ENCODE measurements at regions not wholly inside any gene's neighbourhood (a gene's known extent, or its start where the extent isn't known, plus 50 kb on each side); places are given as distances from the start of the nearest gene placed in this dataset.
"Not testable (repeated sequence)": the region's sequence is repeated elsewhere in the genome, so short reads cannot be mapped to it uniquely, and the experiment has no call there.

GRCh38 chr6:11409371-11409770, 128.2 kb upstream of the TMEM170B start:
- no peak overlapping the region for H3K27ac Mint-ChIP-seq
- no peaks in the 10 kb centered on the region for H3K36me3 Mint-ChIP-seq (ENCODE audit: low read depth)
- no peaks in the 10 kb centered on the region for H3K9me3 Mint-ChIP-seq
- H3K4me3 Mint-ChIP-seq (ENCODE audit: low read depth) = no peak overlapping the region
- no peaks in the 10 kb centered on the region for H3K27me3 Mint-ChIP-seq (ENCODE audit: low read depth)
- intact Hi-C loops (cut with micrococcal nuclease) = no loop called here
- peaks cover 42% of the 10 kb centered on the region for H3K4me1 Mint-ChIP-seq (ENCODE audit: low read depth)
- DNase-seq (ENCODE audit: low spot score) = no peak

- Mint-ChIP-seq H3K9me3 (no peaks in the 10 kb centered on the region), H3K4me1 (ENCODE audit: low read depth) (peaks cover 24% of the 10 kb centered on the region)
These were observed 130.1 kb upstream of the TMEM170B start for GRCh38 chr6:11407414-11407813.

GRCh38 chr6:11404838-11405237, 132.7 kb upstream of the TMEM170B start:
- peaks cover 10% of the 10 kb centered on the region for H3K4me1 Mint-ChIP-seq (ENCODE audit: low read depth)
- H3K4me3 Mint-ChIP-seq (ENCODE audit: low read depth) = no peak overlapping the region
- H3K36me3 Mint-ChIP-seq (ENCODE audit: low read depth) = no peaks in the 10 kb centered on the region
- intact Hi-C loops (cut with micrococcal nuclease) = no loop called here
- H3K27ac Mint-ChIP-seq = no peak overlapping the region
- no peaks in the 10 kb centered on the region for H3K27me3 Mint-ChIP-seq (ENCODE audit: low read depth)
- no peak for DNase-seq (ENCODE audit: low spot score)
- no peaks in the 10 kb centered on the region for H3K9me3 Mint-ChIP-seq

More at GRCh38 chr6:11407414-11407813, 130.1 kb upstream of the TMEM170B start:
- Mint-ChIP-seq H3K4me3 (ENCODE audit: low read depth) (no peak overlapping the region), H3K27ac (no peak overlapping the region), H3K27me3 (ENCODE audit: low read depth) (no peaks in the 10 kb centered on the region), H3K36me3 (ENCODE audit: low read depth) (no peaks in the 10 kb centered on the region)
- no peak for DNase-seq (ENCODE audit: low spot score)
- intact Hi-C loops (cut with micrococcal nuclease) = no loop called here

- Mint-ChIP-seq H3K36me3 (ENCODE audit: low read depth) (no peaks in the 10 kb centered on the region), H3K4me1 (ENCODE audit: low read depth) (peaks cover 6% of the 10 kb centered on the region), H3K9me3 (no peaks in the 10 kb centered on the region), H3K4me3 (ENCODE audit: low read depth) (no peak overlapping the region), H3K27me3 (ENCODE audit: low read depth) (no peaks in the 10 kb centered on the region), H3K27ac (no peak overlapping the region)
- no peak for DNase-seq (ENCODE audit: low spot score)
- intact Hi-C loops (cut with micrococcal nuclease) = no loop called here
These were observed 133.5 kb upstream of the TMEM170B start for GRCh38 chr6:11404081-11404480.

- H3K4me3 Mint-ChIP-seq (ENCODE audit: low read depth) = no peak overlapping the region
- H3K4me1 Mint-ChIP-seq (ENCODE audit: low read depth) = peaks cover 2% of the 10 kb centered on the region
- no peak for DNase-seq (ENCODE audit: low spot score)
- no peaks in the 10 kb centered on the region for H3K9me3 Mint-ChIP-seq
- H3K27me3 Mint-ChIP-seq (ENCODE audit: low read depth) = peaks cover 1% of the 10 kb centered on the region
- H3K27ac Mint-ChIP-seq = no peak overlapping the region
- intact Hi-C loops (cut with micrococcal nuclease) = no loop called here
- H3K36me3 Mint-ChIP-seq (ENCODE audit: low read depth) = no peaks in the 10 kb centered on the region
These were observed 134.4 kb upstream of the TMEM170B start for GRCh38 chr6:11403035-11403601.

GRCh38 chr6:11402581-11402980, 135.0 kb upstream of the TMEM170B start:
- H3K27me3 Mint-ChIP-seq (ENCODE audit: low read depth); intact Hi-C loops (cut with micrococcal nuclease); H3K36me3 Mint-ChIP-seq (ENCODE audit: low read depth); H3K4me3 Mint-ChIP-seq (ENCODE audit: low read depth); H3K9me3 Mint-ChIP-seq; H3K4me1 Mint-ChIP-seq (ENCODE audit: low read depth); H3K27ac Mint-ChIP-seq; DNase-seq (ENCODE audit: low spot score): not testable (repeated sequence)

- H3K4me1 Mint-ChIP-seq (ENCODE audit: low read depth); H3K4me3 Mint-ChIP-seq (ENCODE audit: low read depth); H3K9me3 Mint-ChIP-seq; H3K36me3 Mint-ChIP-seq (ENCODE audit: low read depth); H3K27me3 Mint-ChIP-seq (ENCODE audit: low read depth); H3K27ac Mint-ChIP-seq; DNase-seq (ENCODE audit: low spot score); intact Hi-C loops (cut with micrococcal nuclease): not testable (repeated sequence)
These were observed 135.6 kb upstream of the TMEM170B start for GRCh38 chr6:11401954-11402353.

- H3K9me3 Mint-ChIP-seq = peaks cover 11% of the 10 kb centered on the region
- no peak overlapping the region for H3K27ac Mint-ChIP-seq
- no peak for DNase-seq (ENCODE audit: low spot score)
- H3K36me3 Mint-ChIP-seq (ENCODE audit: low read depth) = no peaks in the 10 kb centered on the region
- H3K27me3 Mint-ChIP-seq (ENCODE audit: low read depth) = peaks cover 5% of the 10 kb centered on the region
- intact Hi-C loops (cut with micrococcal nuclease) = no loop called here
- peaks cover 12% of the 10 kb centered on the region for H3K4me1 Mint-ChIP-seq (ENCODE audit: low read depth)
- H3K4me3 Mint-ChIP-seq (ENCODE audit: low read depth) = no peak overlapping the region
These were observed 138.9 kb upstream of the TMEM170B start for GRCh38 chr6:11398451-11399326.

GRCh38 chr6:11397622-11398450, 139.7 kb upstream of the TMEM170B start:
- Mint-ChIP-seq H3K4me1 (ENCODE audit: low read depth) (peaks cover 14% of the 10 kb centered on the region), H3K27ac (no peak overlapping the region), H3K9me3 (peaks cover 11% of the 10 kb centered on the region)

GRCh38 chr6:11396860-11397259, 140.7 kb upstream of the TMEM170B start:
- intact Hi-C loops (cut with micrococcal nuclease) = no loop called here
- Mint-ChIP-seq H3K27me3 (ENCODE audit: low read depth) (peaks cover 5% of the 10 kb centered on the region), H3K4me3 (ENCODE audit: low read depth) (no peak overlapping the region), H3K9me3 (peaks cover 16% of the 10 kb centered on the region), H3K27ac (no peak overlapping the region), H3K4me1 (ENCODE audit: low read depth) (peaks cover 15% of the 10 kb centered on the region), H3K36me3 (ENCODE audit: low read depth) (no peaks in the 10 kb centered on the region)
- DNase-seq (ENCODE audit: low spot score) = no peak

More at GRCh38 chr6:11397622-11398450, 139.7 kb upstream of the TMEM170B start:
- DNase-seq (ENCODE audit: low spot score) = no peak
- Mint-ChIP-seq H3K36me3 (ENCODE audit: low read depth) (no peaks in the 10 kb centered on the region), H3K4me3 (ENCODE audit: low read depth) (no peak overlapping the region), H3K27me3 (ENCODE audit: low read depth) (peaks cover 5% of the 10 kb centered on the region)
- intact Hi-C loops (cut with micrococcal nuclease) = no loop called here

- Mint-ChIP-seq H3K27me3 (ENCODE audit: low read depth) (peaks cover 5% of the 10 kb centered on the region), H3K9me3 (peaks cover 19% of the 10 kb centered on the region), H3K27ac (no peak overlapping the region), H3K4me1 (ENCODE audit: low read depth) (peaks cover 13% of the 10 kb centered on the region), H3K4me3 (ENCODE audit: low read depth) (no peak overlapping the region), H3K36me3 (ENCODE audit: low read depth) (peaks cover 4% of the 10 kb centered on the region)
- intact Hi-C loops (cut with micrococcal nuclease) = no loop called here
- no peak for DNase-seq (ENCODE audit: low spot score)
These were observed 143.6 kb upstream of the TMEM170B start for GRCh38 chr6:11393713-11394627.
